LNCaP clone FGC (cell line): ENCODE measurements at regions not wholly inside any gene's neighbourhood (a gene's known extent, or its start where the extent isn't known, plus 50 kb on each side); places are given as distances from the start of the nearest gene placed in this dataset.

Source experiments
- DNase-seq: peaks from one replicate; pipeline ENCODE4 v3.0.0-alpha.2; 2011; ENCODE audit warnings: low read depth
- H3K4me3 ChIP-seq: 2 replicates; pipeline ENCODE4 v1.5.1; 2011; ENCODE audit warnings: mild to moderate bottlenecking, low read depth, low read length, control low read depth
- TF ChIP-seq, protein P1 (sequence below): IDR thresholded peaks from 2 replicates; pipeline ENCODE4 v1.5.1; 2012; ENCODE audit warnings: mild to moderate bottlenecking; ENCODE audit not compliant: control insufficient read depth, insufficient read depth; ENCODE audit errors: extremely low read depth

DNA sequence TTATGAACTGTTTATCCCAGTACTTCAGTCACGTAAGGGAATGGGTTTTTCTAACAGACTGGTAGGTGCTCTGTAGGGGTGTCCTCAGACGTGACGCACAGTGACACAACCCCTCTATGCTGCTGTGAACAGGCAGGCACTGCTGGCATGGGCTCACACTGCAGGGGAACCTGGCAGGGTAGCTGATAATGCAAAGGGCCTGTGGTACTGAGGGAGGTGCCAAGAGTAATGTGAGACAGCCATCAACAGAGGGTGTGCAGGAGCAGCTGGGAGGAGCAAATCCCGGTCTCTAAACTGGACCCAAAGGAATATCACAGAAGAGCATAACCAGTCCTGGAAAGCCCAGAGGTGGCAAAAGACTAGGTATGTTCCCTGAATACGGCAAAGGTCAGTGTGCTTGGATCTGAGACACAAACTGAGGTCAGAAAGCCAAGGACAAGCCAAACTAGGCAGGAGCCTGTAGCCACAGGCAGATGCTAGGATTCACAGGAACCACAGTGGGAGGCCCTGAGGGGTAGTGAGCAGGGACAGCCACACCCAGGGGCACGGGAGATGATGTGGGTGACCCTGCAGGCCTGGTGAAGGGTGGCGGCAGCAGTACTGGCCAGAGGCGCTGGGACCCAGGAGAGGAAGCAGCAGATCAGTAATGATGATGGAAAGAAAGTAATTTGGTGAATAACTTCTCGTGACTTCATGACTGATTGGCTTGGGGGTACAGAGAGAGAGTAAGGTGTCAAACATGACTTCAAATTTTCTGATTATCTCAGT, 248.1 kb upstream of the CHRNA7 start:
- no peak for DNase-seq
- H3K4me3 ChIP-seq = no peak overlapping the region
- TF ChIP-seq, protein P1, sequence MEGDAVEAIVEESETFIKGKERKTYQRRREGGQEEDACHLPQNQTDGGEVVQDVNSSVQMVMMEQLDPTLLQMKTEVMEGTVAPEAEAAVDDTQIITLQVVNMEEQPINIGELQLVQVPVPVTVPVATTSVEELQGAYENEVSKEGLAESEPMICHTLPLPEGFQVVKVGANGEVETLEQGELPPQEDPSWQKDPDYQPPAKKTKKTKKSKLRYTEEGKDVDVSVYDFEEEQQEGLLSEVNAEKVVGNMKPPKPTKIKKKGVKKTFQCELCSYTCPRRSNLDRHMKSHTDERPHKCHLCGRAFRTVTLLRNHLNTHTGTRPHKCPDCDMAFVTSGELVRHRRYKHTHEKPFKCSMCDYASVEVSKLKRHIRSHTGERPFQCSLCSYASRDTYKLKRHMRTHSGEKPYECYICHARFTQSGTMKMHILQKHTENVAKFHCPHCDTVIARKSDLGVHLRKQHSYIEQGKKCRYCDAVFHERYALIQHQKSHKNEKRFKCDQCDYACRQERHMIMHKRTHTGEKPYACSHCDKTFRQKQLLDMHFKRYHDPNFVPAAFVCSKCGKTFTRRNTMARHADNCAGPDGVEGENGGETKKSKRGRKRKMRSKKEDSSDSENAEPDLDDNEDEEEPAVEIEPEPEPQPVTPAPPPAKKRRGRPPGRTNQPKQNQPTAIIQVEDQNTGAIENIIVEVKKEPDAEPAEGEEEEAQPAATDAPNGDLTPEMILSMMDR = no peak

DNA sequence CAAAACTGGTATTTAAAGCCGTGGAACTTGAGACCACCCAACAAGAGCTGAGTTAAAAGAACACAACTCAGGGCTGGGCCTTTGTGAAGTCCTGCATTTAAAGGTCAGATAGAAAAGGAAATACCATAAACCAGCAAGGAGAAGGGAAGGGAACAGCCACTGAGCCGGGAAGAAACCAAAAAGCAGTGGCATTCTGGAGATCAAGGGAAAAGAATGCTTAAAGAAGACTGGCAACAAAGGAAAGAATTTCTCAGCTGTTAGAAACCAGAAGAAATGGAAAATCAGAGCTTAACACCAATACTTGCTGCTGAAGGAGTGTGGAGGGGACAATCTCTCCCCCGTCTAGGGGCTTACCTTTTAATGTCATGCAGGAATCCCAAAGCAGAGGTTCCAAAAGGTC, 247.4 kb upstream of the CHRNA7 start:
- no peak overlapping the region for H3K4me3 ChIP-seq
- no peak for DNase-seq
- TF ChIP-seq, protein P1 = no peak

DNA sequence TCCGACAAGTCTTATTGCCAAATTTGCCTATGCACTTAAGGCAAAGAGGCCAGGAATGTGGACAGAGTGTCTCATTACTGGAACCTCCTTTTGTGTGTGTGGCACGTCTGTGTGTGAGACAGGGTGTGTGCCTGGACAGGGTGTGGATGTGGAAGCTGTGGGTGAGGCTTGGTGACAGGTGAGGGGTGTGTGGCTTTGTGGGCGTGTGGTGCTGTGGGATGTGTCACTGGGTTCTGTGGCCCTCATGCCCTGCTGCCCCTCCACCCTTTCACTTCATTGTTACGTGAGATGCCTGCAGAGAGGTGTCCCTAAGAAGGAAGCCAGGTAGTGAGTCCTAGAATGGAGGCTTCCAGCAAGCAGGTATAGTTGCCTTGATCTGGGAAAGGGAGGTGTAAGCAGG, 244.0 kb upstream of the CHRNA7 start:
- H3K4me3 ChIP-seq = no peak overlapping the region
- TF ChIP-seq, protein P1 = no peak
- DNase-seq = no peak

DNA sequence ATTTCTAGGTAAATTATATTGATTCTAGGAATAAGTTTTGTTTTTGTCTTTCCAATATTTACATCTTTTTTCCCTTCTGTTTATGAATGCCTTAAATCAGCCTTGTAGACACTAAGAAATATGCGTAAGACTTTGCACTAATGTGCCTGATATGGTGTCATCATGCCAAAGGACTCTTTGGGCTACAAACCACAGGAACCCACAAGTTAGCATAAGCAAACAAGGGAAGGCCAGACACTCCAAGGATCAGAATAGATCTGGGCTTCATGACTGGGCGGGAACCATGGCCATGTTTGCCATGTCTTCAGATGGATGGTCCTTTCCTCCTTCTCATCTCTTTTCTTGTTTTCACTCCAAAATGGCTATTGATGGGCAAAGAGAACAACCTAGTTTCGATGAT, 242.2 kb upstream of the CHRNA7 start:
- DNase-seq = no peak
- TF ChIP-seq, protein P1 = no peak
- H3K4me3 ChIP-seq = no peak overlapping the region

DNA sequence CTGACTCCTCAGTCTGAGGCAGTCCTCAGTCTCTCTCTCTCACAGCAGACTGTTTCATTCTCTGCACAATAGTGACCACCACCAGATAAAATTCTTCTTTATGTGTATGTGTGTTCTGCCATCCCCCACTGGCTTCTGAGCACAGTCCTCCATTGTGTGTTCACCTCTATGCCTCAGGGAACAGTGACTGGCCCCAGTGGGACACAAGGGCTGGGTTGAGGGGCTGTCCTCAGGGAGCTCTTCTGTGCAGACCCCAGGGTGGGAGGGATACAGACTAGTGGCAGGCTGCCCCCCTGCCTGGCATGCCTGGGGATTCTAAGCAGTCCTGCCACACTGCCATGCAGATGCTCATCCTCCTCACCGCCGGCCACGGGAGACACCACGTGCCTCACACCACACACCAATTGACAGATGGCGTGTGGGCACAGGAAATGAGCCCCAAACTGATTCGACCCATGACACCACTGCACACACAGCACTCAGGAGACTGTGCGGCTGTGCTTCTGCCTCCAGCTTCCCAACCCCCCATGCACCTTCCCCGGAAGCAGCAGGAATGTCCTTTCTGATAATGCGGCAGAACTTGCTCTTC, 237.6 kb upstream of the CHRNA7 start:
- no peak for DNase-seq
- no peak overlapping the region for H3K4me3 ChIP-seq
- TF ChIP-seq, protein P1 = no peak

DNA sequence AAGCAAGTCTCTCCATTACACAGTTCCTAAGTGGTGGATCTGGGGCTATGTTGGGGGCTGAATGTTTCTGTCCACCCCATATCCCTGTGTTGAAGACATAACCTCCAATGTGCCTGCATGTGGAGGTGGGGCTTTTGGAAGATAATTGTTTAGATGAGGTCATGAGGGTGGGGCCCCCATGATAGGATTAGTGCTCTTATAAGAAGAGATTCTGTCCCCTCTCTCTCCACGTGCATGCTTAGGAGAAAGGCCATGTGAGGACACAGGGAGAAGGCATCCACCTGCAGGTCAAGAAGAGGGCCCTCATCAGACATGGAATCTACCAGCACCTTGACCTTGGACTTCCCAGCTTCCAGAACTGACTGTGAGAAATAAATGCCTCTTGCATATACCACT, 231.0 kb upstream of the CHRNA7 start:
- TF ChIP-seq, protein P1 = no peak
- DNase-seq = no peak
- no peak overlapping the region for H3K4me3 ChIP-seq
